ENCODE measurements at regions not wholly inside any gene's neighbourhood (a gene's known extent, or its start where the extent isn't known, plus 50 kb on each side); places are given as distances from the start of the nearest gene placed in this dataset.
A peak's percentile ranks its signal among the peaks of the same experiment; 100 is the strongest.

DNA sequence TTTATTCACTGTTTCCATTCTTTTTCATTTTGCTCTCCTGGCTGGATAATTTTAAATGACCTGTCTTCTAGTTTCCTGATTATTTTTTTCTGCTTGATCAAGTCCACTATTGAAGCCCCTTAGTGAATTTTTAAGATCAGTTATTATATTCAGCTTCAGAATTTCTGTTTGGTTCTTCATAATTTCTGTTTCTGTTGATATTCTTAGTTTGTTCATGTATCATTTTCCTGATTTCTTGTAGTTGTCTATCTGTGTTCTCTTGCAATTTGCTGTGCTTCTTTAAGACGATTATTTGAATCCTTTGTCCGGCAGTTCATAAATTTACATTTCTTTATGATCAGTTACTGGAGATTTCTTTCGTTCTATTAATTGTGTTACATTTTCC, 75.2 kb upstream of the CCDC71L start:
- peaks cover 9% of the 10 kb centered on the region for H3K36me3 Mint-ChIP-seq
- CTCF ChIA-PET, result interaction anchor here (0.6 to 3.2 kb wide), 18 partner anchors 8 to 569 kb away, joined by 3 to 62 read pairs (median 4); partner anchors contain the start of gene CCDC71L
- H3K27ac Mint-ChIP-seq, result peak overlapping the region; percentile 93
- peaks cover 12% of the 10 kb centered on the region for H3K9me3 Mint-ChIP-seq
- DNase-seq (ENCODE audit: low spot score) (no peak), ATAC-seq (no peak)
- POLR2A ChIA-PET, result no interaction called here
- no peak for TF ChIP-seq ZBTB21 (CRISPR knock-in tag; IDR thresholded peaks at IDR 0.05; ENCODE audit: borderline replicate concordance)
- TF ChIP-seq ATF6 (CRISPR knock-in tag; IDR thresholded peaks at IDR 0.05), result no peak
- TF ChIP-seq ZNF219 (CRISPR knock-in tag; IDR thresholded peaks at IDR 0.05; ENCODE audit: borderline replicate concordance), result no peak
- TF ChIP-seq NFYB (CRISPR knock-in tag; conservative IDR thresholded peaks at IDR 0.05; ENCODE audit: low read depth), result no peak
- no peak for TF ChIP-seq FOXK1 (CRISPR knock-in tag; IDR thresholded peaks at IDR 0.05)
- no peak for TF ChIP-seq SOX15 (CRISPR knock-in tag; IDR thresholded peaks at IDR 0.05)
- no peak for TF ChIP-seq ARID4B (CRISPR knock-in tag; IDR thresholded peaks at IDR 0.05; ENCODE audit: borderline replicate concordance)
- TF ChIP-seq, protein P1, sequence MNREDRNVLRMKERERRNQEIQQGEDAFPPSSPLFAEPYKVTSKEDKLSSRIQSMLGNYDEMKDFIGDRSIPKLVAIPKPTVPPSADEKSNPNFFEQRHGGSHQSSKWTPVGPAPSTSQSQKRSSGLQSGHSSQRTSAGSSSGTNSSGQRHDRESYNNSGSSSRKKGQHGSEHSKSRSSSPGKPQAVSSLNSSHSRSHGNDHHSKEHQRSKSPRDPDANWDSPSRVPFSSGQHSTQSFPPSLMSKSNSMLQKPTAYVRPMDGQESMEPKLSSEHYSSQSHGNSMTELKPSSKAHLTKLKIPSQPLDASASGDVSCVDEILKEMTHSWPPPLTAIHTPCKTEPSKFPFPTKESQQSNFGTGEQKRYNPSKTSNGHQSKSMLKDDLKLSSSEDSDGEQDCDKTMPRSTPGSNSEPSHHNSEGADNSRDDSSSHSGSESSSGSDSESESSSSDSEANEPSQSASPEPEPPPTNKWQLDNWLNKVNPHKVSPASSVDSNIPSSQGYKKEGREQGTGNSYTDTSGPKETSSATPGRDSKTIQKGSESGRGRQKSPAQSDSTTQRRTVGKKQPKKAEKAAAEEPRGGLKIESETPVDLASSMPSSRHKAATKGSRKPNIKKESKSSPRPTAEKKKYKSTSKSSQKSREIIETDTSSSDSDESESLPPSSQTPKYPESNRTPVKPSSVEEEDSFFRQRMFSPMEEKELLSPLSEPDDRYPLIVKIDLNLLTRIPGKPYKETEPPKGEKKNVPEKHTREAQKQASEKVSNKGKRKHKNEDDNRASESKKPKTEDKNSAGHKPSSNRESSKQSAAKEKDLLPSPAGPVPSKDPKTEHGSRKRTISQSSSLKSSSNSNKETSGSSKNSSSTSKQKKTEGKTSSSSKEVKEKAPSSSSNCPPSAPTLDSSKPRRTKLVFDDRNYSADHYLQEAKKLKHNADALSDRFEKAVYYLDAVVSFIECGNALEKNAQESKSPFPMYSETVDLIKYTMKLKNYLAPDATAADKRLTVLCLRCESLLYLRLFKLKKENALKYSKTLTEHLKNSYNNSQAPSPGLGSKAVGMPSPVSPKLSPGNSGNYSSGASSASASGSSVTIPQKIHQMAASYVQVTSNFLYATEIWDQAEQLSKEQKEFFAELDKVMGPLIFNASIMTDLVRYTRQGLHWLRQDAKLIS (CRISPR knock-in tag; IDR thresholded peaks at IDR 0.05; ENCODE audit: borderline replicate concordance), result no peak
- TF ChIP-seq GRHL2 (CRISPR knock-in tag; IDR thresholded peaks at IDR 0.05; ENCODE audit: insufficient replicate concordance, severe bottlenecking), result no peak
- no peak for TF ChIP-seq JUN (CRISPR knock-in tag; IDR thresholded peaks at IDR 0.05)
- TF ChIP-seq ZNF512 (CRISPR knock-in tag; IDR thresholded peaks at IDR 0.05; ENCODE audit: borderline replicate concordance), result no peak
- TF ChIP-seq, protein P2, sequence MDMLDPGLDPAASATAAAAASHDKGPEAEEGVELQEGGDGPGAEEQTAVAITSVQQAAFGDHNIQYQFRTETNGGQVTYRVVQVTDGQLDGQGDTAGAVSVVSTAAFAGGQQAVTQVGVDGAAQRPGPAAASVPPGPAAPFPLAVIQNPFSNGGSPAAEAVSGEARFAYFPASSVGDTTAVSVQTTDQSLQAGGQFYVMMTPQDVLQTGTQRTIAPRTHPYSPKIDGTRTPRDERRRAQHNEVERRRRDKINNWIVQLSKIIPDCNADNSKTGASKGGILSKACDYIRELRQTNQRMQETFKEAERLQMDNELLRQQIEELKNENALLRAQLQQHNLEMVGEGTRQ (CRISPR knock-in tag; IDR thresholded peaks at IDR 0.05), result no peak
- no peak for TF ChIP-seq ELF4 (CRISPR knock-in tag; IDR thresholded peaks at IDR 0.05; ENCODE audit: low read depth)
- TF ChIP-seq FOXJ3 (CRISPR knock-in tag; IDR thresholded peaks at IDR 0.05; ENCODE audit: borderline replicate concordance), result no peak
- TF ChIP-seq SMAD3 (CRISPR knock-in tag; IDR thresholded peaks at IDR 0.05; ENCODE audit: borderline replicate concordance), result no peak
- TF ChIP-seq, protein P3, sequence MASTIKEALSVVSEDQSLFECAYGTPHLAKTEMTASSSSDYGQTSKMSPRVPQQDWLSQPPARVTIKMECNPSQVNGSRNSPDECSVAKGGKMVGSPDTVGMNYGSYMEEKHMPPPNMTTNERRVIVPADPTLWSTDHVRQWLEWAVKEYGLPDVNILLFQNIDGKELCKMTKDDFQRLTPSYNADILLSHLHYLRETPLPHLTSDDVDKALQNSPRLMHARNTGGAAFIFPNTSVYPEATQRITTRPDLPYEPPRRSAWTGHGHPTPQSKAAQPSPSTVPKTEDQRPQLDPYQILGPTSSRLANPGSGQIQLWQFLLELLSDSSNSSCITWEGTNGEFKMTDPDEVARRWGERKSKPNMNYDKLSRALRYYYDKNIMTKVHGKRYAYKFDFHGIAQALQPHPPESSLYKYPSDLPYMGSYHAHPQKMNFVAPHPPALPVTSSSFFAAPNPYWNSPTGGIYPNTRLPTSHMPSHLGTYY (CRISPR knock-in tag; IDR thresholded peaks at IDR 0.05), result no peak
- TF ChIP-seq CREM (CRISPR knock-in tag; IDR thresholded peaks at IDR 0.05), result no peak
- TF ChIP-seq ZNF396 (CRISPR knock-in tag; IDR thresholded peaks at IDR 0.05; ENCODE audit: borderline replicate concordance), result no peak
- no peak for TF ChIP-seq TCF7 (CRISPR knock-in tag; IDR thresholded peaks at IDR 0.05; ENCODE audit: low read depth)
- H3K27me3 Mint-ChIP-seq (ENCODE audit: low read depth), result no peaks in the 10 kb centered on the region; the same call in 1 of the 2 replicates
- H3K4me1 Mint-ChIP-seq, result peaks cover 15% of the 10 kb centered on the region
- no peak overlapping the region for H3K4me3 Mint-ChIP-seq
